Hematopoietic multipotent progenitor cell treated with erythropoietin and hydrocortisone succinate and interleukin-3 and kit ligand, for 15 days (in vitro differentiated cells): ENCODE measurements at regions not wholly inside any gene's neighbourhood (a gene's known extent, or its start where the extent isn't known, plus 50 kb on each side); places are given as distances from the start of the nearest gene placed in this dataset.

Experiments
- DNase-seq: peaks from one replicate; pipeline ENCODE4 v3.0.0-alpha.2; 2015; ENCODE audit warnings: low spot score

DNA sequence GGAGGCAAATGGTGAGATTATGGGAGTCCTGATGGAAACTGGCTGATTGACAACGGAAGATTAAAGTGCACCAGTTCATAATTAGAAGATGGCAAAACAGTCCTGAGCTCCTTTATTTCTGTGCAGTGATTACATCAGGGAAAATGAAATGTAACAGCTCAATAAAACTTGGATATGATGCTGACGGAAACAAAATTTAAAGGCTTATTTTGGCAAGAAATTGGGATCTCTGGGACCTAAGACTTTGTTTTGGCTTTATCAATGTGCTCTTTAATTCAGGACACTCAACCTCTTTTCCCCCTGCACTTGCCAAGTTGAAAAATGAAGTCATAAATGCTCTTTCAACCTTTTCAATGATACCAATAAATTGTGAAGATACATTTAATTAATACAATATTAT lies 226.8 kb downstream of the C6orf118 start:
- no peak for DNase-seq

DNA sequence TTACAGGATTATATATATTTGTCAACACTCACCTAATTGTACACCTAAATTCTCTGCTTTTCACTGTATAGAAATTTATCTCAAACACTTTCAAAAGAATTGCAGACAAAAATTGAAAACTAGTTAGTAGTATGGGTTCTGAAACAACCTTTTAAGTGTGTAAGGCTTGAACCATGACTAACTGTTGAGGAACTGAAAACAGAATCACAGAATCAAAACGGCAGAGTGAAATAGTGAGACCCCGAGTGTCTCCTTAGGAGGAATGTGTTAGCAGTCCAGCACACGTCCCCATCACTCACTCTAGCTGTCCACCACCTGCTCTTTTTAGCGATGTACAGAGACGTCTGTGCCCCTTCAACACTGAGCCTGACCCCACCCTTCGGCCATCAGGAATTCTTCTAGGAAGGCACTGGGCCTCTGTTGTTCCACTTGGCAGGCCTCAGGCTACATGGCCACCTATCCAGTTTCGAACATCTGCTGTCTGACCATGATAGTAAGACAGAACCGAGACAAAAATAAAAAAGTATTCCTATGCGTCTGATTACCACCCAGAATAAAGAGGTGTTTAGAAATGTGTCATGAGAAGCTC lies 227.4 kb downstream of the C6orf118 start:
- no peak for DNase-seq

DNA sequence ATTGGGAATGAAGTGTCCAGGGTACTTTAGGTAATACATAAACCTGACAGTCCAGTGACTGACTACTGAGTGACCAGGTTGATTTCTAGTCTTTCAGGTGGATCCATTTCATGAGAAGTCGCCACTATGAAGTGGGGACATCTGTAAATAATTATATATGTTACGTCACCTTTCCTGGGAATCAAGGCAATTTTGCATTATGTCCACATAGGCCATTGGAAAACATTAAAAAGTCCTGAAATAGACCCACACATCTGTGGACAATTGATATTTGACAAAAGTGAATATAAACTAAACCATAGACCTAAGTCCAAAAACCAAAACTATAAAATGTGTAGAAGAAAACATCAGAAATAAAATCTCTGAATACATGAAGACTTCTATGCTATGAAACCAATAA lies 231.5 kb downstream of the C6orf118 start:
- no peak for DNase-seq

DNA sequence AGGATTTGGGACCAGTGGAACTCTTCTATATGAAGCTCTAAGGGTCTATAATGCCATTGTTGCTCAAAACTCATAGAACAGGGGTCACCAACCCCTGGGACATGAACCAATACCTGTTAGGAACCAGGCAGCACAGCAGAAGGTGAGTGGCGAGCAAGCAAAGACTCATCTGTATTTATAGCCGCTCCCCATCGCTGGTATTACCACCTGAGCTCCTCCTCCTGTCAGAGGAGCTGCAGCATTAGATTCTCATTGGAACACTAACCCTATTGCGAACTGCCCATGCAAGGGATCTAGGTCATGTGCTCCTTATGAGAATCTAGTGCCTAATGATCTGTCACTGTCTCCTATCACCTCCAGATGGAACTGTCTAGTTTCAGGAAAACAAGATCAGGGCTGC lies 237.5 kb downstream of the C6orf118 start:
- no peak for DNase-seq

DNA sequence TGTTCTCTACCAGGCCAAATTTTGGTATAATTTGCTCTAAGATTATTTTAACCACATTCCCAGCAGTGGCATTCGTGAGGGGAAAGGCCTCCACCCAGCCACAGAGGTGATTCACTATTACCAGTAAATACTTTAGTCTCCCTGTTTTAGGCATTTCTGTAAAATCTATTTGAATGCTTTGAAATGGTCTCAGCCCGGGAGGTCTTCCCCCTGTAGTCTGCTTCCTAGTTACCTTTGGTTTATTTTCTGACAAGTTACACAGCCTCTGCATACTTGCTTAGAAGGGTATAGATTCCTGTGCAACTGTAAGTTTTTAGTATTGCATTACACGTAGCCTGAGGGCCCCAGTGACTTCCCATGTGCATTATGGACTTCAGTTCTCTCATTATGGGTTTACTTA lies 248.7 kb downstream of the C6orf118 start:
- DNase-seq, result no peak

DNA sequence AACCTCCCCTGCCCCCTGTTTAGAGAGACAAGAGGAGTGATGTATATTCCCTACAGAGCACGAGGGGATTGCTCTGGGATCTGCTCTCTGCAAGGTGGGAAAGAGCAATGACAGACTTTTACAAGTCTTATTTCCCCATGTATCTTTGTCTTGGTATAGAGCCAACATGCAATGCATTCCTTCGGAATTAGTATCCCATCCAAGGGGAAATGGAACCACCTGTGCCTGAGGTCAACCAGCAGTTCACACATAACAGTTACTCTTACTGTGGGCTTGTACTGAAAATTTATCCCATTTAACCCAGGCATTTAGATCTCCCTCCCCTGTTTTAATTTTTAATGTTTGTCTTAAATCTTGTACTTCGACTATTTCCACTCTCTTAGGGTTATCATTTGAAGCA lies 250.4 kb downstream of the C6orf118 start:
- DNase-seq, result no peak

DNA sequence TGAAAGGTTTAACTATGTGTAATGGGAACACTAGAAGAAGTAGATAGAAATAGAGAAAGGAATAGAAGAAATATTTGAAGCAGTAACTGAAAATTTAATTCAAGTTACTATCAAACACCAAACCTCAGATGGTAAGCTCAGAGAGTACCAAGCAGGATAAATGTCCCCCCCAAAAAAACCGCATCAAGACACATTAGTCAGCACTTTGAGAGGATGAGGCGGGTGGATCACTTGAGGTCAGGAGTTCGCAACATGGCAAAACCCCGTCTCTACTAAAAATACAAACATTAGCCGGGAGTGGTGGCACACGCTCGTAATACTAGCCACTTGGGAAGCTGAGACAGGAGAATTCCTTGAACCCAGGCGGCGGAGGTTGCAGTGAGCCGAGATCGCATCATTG lies 253.1 kb downstream of the C6orf118 start:
- no peak for DNase-seq

DNA sequence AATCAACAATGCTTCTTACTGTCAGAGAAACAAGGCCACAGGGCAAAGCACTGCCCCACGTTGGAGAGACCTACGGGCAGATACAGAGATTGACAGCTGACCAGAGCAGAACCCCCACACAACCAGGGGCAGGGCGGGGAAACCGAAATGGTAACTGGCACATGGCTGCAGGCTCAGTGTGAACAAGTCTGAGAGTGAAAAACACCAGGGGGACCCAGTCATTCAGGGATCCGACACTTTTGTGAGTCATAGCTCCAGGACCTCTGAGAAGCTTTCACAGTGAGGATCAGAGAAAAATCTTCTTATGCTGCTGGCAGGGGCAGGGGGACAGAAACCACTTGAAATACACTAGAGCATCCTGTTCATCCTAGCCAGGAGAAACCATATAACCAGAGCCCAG lies 254.2 kb downstream of the C6orf118 start:
- no peak for DNase-seq

DNA sequence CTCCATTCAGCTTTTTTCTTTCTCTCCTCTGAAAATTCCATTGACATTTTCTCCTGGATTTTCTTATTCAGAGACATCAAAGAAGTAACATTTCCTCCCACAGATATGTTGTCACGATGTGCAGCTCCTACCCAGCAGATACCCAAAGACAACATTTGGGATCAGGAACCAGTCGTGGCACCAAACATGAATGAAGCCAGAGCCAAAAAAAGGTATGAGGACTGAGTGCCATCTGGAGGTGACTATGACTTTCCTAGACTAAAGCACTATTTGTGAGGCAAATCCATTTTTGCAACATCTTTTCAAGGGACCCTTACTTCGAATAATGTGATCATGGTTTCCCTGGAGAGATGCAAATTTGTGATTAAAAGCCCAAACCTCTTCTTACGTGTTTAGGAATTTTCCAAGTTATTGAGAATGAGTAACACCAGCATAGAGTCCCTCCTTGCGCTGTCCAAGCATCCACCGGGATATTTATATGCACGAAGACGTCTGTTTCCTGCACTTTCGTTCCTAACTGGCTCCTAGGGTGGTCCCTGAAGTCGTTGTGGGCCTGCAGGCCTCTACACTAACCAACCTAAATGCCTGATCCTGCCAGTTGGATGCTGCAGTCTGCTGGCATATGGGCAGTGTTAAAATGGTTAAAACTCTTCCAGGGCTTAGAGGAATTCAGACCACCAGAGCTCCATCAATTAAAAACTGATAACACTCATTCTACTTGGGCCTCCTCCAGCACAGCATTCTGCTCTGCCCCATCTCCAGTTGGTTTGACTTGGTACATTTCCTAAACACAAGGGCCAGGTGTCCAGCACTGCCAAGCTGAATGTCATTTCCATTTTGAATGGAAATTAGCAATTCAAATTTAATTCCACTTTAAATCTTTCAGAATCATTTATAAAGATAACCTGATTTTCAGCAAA lies 256.6 kb downstream of the C6orf118 start:
- DNase-seq, result no peak

DNA sequence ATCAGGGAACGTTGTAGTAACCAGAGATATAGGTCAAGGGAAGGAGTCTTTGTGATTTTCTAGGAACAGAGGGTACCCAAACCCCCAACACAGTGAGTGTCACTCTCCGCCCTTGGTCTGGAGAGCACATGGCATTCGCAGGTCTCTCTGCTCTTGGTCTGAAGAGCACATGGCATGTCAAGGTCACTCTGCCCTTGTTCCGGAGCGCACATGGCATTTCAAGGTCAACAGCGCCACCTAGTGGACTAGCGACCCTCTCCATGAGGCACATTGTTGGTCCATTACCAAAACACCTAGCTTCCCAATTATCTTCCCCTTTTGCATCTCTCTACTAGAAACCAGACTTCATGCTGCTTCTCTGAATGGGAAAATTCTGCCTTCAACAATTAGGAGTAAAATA lies 260.0 kb downstream of the C6orf118 start:
- peak; percentile 2 for DNase-seq

DNA sequence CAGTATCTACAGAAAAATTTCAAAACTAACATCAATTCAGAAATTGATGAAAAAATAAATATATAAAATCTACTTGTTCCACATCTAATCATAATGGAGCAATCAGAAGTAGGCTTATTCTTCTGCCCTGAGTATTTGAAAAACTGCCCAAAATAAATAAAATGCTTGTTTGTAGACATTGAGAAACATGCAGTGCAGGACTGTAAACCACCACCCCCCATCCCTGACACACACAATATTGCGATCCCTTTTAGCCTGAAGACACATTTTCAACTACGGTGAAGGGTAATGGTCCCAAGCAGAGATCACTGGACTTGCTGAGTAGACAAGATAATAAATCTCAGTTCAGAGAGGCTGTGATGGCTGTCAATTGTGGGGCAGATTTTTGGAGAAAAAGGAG lies 261.5 kb downstream of the C6orf118 start:
- DNase-seq, result no peak

DNA sequence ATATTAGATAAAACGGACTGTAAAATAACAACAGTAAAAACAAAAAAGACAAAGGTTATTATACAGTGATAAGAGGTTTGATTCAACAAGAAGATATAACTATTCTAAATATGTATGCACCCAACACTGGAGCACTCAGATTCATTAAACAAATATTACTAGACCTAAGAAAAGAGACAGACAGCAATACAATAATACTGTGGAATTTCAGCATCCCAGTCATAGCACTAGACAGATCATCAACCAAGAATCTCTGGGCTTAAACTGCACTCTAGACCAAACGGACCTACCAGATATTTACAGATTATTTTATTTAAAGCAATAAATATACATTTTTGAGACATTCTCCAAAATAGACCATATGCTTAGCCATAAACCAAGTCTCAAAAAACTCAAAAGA lies 263.8 kb downstream of the C6orf118 start:
- DNase-seq, result no peak

DNA sequence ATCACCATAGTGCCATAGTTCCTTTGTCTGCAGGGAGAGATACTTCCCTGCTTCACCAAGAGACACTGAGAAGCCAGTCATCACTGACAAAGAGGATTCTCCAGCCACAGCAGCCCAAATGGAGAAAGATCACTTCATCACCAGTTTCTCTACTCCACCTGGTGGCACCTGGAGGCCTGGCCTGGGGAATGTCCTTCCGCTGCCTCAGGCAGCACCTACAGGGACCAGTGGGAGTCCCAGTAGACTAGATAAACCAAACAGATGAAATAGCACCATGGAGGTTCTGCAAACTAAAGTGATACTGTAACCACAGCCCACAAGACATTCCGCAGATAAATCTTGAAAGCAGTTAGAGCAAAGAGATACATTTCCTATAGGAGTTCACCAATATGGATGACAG lies 266.5 kb downstream of the C6orf118 start:
- DNase-seq, result no peak

DNA sequence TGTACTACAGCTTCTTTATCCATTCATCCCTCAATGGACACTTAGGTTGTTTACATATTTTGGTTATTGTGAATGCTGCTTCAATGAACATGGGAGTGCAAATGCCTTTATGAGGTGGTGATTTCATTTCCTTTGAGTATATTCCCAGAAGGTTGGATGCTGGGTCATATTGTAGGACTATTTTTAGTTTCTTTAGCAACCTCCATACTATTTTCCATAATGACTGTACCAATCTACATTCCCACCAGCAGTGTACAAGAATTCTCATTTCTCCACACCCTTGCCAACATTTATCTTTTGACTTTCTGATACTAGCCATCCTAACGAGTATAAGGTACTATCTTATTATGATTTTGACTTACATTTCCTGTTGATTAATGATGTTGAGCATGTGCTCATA lies 269.0 kb downstream of the C6orf118 start:
- DNase-seq, result no peak

DNA sequence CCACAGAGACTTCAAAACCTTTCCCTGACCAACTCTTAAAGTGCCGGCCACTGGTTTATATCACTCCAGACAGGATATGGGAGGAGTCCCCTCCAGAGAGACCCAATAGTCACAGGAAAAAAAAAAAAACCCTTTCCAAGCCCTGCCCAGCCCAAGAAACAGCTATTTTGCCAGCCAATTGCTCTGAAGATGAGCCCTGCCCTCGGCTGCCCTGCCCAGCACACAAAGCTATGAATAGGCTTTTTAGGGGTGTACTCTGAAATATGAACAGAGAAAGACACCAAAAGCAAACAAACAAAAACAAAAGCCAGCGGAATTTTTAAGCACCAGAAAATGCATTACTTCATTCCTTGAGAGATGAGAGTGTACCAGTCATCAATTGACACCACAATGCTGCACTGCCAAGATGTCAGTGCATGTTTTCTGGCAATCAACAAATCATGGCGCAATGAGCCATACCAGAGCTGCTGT lies 275.1 kb downstream of the C6orf118 start:
- no peak for DNase-seq

DNA sequence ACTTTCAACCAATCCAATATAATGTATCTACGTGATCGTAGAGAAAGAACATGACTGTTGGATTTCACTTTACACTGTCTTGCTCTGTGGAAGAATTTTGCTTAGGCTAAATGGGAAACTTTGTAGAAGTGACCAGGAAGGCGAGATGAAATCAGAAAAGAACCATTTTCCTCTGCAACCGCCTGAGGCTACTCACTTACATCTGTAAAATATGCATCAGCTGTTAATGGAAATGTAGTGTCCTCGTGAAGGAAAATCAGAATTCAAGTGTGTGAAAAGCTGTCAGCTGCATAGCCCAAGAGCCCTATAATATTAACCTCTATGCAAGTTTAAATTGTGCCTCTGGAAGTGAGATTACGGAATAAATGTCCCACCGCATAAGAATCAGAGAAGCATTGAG lies 277.9 kb downstream of the C6orf118 start:
- no peak for DNase-seq

DNA sequence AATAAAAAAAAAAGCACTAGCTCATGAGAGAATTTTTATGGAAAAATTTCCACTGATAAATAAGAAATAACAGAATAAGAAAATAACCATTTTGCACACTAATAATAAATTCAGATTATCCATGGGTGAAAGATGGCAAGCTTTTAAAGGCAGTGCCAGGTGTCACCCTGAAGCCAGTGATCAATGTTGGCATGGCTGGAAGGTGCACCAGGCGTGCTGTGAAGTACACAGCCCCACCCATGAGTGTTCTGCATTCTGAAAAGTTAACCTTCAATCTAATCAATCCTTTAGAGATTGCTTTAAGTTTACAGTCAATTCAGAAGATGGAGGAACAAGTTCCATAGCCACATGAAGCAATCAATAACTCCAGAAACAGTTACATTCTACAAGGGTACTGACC lies 284.4 kb downstream of the C6orf118 start:
- no peak for DNase-seq

DNA sequence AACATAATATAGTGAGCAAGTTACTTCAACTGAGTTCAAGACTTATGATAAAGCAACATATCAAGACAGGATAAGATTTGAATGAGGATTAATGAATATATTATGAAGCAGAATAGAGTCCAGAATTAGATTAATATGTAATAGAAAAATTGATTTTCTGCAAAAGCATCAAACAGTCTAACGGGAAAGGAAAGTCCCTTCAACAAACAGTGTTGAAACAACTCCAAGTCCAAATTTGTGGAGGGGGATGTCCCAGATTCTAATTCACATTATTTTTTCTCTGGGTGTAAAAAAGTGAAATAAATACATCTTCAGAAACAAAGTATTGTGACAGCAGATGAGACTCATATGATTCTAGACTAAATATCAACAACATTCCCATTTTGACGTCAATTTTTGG lies 289.7 kb downstream of the C6orf118 start:
- DNase-seq, result no peak

DNA sequence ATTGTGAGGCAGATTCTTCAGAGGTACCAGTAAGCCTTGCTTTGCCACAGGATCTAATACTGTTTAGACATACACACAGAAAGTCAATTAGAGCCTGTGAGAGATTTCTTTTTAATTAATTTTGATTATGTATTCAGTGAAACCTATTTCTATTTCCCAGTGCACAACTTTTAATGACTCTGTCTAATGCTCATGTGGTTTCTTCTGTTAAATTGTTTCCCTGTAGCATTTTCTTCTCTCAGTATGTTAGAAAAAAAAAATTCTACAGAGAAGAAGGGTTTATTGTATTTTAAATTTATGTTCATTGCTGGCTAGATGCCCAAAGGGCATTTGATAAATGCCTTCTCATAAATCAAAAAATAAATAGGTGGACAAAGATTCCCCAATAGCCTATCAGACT lies 293.7 kb downstream of the C6orf118 start:
- no peak for DNase-seq

DNA sequence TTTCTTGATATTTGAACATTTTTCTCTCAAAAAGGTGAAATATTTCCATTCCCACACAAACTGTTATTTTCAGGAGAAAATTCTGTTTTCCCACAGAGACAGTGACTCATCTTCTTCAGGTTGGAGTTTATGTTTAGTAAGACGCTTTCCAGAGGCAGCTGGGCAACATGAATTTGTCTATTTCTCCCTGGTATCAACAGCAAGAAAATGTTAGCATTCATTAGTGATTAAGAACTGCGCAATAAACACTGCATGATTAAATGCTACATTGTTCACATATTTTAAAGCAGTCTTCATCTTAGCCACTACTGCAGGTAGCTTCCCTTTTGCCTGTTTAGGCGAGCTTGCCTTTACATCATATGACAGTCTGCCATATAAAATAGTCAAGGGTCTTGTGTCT lies 295.7 kb downstream of the C6orf118 start:
- no peak for DNase-seq

DNA sequence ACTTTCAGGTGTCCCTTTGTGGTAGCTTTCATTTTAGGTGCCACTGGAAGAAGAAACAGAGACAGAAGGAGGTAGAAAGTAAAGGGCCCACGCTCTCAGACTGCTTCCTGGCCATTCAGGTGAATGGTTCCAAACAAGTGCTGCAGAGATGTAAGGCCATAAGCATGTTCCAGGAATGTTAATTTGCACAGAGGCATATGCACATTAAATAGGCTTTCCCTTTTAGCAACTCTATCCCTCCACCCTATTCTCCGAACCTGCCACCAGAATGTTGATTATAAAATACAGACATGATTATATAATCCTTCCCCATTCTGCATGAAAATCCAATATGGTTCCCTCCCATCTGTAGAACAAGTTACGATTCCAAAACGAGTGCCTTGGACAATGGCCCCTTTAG lies 297.2 kb downstream of the C6orf118 start:
- DNase-seq, result no peak

DNA sequence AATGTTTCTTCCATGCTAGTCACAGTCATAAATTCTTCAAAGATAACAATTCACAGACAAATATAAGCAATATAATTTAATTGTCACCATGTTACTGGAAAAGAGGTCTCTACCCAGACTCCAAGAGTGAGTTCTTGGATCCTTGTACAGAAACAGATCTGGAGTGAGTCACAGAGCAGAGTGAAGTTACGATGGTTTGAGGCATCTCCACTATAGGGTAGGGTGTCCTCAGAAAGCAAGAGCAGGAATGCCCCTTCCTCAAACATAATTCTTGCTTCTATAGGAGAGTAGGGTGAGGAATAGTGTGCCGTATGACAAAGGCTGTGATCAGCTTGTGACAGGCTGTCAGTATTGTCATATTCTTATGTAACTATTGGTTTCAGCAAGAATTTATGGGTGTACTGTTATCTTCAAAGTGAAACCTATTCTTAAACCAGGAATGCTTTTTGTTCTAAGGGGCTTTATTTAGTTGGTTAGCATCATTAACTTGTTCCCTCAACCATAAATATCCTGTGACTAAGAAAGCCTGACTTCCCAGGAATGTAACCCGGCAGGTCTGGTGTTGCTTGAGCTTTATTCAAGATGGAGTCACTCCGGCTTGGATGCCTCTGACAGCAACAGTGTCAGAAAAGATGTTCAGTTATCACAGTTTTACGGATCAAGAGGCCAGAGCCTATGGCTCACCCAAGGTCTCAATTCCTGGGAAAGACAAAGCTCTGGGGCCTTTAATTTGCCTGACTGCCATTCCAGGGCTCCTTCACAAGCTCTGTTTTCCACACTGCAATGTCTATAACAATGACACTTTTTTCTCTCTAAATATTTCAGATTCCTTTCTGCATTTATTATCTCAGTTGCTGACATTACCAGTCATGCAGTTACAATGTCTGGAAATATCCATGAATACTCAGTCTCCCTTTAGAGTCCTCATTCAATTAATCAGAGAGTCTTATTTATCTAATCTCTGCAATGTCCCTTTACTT lies 298.6 kb downstream of the C6orf118 start:
- DNase-seq, result no peak

DNA sequence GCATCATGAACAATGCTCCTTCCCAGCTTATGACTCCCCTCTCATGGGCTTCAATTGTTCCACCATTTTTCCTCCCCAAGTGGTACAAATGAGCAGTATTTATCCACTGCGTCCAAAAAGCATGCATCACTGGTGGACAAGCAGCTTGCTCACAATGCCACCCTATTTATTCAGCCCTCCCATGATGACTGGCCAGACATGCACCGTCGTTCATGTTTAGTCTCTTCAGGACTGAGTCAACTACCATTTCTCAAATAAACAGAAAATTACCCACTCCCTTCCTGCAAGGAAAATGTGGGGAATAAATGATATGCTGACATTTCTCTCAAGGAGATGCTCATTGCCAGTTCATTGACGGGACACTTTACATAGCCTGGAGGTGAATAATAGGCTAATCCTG lies 300.4 kb downstream of the C6orf118 start:
- no peak for DNase-seq
